SK-N-MC (cell line): ENCODE measurements at regions not wholly inside any gene's neighbourhood (a gene's known extent, or its start where the extent isn't known, plus 50 kb on each side); places are given as distances from the start of the nearest gene placed in this dataset.

Source experiments
- EZH2 ChIP-seq: fragments of 200-600 bp; sonication (generic); IDR thresholded peaks from one replicate; pipeline ENCODE4 v1.6.1; 2017; ENCODE audit warnings: antibody characterized with exemption
- POLR2AphosphoS5 ChIP-seq: IDR thresholded peaks from 2 replicates; pipeline ENCODE4 v1.6.1; 2012; ENCODE audit warnings: mild to moderate bottlenecking, low read depth, low read length, borderline replicate concordance

GRCh38 chr11:80595011-80595410, 1154.2 kb upstream of the TENM4 start:
- TF ChIP-seq EZH2 (no peak), POLR2AphosphoS5 (no peak)
